ENCODE measurements at regions not wholly inside any gene's neighbourhood (a gene's known extent, or its start where the extent isn't known, plus 50 kb on each side); places are given as distances from the start of the nearest gene placed in this dataset.
"Not testable (repeated sequence)": the region's sequence is repeated elsewhere in the genome, so short reads cannot be mapped to it uniquely, and the experiment has no call there.

DNA sequence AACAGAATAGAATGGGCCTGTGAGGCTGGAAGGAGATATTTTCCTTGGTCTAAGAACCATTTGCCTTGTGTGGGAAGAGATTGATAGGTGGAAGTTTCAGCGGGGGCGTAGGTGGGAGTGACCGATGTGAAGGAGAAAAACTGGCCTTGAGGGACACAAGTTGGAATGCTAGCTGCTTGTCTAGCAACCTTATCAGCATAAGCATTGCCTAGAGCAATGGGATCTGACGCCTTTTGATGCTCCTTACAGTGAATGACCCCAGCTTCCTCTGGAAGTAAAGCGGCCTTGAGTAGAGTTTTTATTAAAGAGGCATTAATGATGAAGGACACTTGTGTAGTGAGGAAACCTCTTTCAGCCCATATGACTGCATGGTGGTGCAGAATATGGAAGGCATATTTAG is 843.8 kb upstream of the ANO3 start:
- FAIRE-seq; DNase-seq (ENCODE audit: low spot score): not testable (repeated sequence)

DNA sequence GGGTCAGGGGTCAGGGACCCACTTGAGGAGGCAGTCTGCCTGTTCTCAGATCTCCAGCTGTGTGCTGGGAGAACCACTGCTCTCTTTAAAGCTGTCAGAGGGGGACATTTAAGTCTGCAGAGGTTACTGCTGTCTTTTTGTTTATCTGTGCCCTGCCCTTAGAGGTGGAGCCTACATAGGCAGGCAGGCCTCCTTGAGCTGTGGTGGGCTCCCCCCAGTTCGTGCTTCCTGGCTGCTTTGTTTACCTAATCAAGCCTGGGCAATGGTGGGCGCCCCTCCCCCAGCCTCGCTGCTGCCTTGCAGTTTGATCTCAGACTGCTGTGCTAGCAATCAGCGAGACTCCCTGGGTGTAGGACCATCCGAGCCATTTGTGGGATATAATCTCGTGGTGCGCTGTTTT is 830.5 kb upstream of the ANO3 start:
- FAIRE-seq; DNase-seq (ENCODE audit: low spot score): not testable (repeated sequence)

DNA sequence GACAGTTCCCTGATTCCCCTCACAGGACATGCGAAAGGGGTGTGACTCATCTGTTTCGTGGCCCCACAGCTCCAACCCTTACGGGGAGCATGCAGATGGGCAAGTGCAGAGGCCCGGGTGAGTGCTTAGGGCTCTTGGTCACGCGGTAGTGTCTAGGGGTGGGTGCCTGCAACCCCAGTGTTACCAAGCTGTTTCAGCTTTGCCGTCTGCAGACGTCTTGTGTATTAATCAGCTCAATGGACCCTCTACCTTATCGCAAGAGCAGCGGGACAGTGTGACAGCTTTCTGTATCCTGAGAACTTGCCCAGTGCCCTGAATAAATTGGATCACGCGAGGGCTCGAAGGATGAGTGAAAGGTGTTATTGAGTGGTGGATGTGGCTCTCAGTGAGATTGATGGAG is 816.4 kb upstream of the ANO3 start:
- FAIRE-seq (no peak), DNase-seq (ENCODE audit: low spot score) (no peak)

DNA sequence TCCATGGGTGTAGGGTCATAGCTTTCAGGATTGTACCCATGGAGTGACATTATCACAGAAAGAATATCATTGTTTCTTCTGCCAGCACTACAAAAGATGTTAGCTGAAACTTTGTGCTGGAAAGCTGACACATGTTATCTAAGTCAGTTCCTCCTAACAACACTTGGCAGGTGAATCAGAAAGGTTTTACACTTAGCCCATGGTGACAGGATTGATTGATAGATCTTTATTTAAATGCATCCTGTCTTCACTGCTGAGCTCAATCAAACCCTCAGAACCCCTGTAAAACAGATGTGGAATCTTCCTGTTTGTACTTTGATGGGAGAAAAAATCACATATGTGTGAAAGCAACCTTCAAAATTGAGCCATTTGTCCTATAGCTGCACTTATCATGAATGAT is 811.5 kb upstream of the ANO3 start:
- no peak for DNase-seq (ENCODE audit: low spot score)

DNA sequence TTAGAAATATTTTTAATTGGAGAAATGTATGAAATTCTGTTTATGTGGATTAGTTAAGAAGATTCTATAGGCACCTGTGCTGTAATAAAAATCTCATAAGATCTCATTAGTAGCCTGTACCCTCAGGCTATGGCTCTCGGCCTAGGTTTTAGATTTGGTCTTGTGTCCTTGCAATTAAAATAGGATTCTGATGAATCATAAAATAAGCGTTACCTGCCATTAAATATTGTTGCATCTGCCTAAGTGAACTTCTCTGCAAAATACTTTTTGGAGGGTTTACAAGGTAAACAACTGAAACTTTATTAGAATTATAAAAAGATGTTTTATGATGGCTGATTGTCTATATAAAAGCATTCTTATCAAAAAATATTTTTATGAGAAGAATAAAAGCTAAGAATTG is 804.1 kb upstream of the ANO3 start:
- DNase-seq (ENCODE audit: low spot score) (no peak), FAIRE-seq (no peak)

More for the DNA sequence above, 811.5 kb upstream of the ANO3 start:
- no peak for FAIRE-seq

DNA sequence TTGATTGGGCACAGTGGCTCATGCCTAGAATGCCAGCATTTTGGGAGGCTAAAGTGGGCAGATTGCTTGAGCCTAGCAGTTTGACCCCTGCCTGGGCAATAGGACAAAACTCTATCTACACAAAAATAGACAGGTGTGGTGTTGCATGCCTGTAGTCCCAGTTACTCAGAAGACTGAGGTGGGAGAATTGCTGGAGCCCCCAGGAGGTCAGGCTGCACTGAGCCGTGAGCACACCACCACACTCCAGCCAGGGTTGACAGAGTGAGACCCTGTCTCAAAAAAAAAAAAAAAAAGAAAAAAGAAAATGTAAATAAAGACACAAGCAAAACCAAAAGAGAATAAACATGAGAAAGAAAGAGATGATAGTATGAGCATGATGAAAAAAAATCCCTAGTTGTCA is 802.4 kb upstream of the ANO3 start:
- no peak for DNase-seq (ENCODE audit: low spot score)
- no peak for FAIRE-seq

DNA sequence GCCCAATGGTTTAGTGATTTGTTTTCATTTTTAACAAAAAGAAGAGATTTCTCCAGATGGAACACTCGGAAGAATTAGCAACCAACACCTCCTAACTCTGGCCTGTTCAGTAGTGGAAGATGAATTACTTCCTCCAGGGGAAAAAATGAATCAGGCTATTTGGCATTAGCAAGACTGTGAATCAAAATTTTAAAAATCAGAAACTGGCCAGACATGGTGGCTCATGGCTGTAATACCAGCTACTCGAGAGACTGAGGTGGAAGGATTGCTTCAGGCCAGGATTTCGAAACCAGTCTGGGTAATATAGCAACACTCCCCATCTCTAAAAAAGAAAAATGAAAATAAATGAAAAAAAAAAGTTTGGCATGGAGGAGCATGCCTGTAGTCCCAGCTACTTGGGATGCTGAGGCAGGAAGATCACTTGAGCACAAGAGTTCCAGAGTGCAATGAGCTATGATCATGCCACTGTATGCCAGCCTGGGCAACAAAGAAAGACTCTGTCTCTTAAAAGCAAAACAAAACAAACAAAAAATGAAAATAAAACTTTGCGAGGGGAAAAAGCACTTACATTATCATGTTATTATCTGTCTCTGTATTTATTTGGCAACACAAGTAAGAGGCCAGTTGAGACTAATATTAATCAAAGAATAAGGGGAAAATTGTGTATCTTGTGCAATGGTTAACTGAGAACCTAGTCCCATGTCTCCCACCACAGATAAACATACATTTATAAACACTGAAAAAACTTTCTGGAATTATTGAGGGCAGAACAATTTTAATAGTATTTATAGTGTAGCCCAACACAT is 796.3 kb upstream of the ANO3 start:
- no peak for FAIRE-seq
- DNase-seq (ENCODE audit: low spot score) = no peak

DNA sequence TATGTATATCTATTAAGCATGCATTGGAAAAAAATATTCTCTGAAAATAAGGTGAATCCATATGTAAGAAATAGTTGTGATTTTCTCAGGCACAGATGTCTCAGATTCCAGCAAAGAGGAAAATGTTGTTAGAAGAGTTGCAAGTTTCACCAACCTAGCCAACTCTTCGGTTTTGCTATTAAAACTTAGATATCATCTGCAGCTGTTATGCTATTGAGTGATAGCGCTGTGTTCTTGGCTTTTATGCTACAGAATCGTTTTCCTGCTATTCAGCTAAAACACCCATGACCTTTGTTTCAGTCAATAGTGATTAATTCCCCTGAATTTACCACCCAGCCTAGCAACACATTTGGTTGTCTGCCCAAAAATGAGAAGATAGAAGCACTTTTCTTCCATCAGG is 795.6 kb upstream of the ANO3 start:
- FAIRE-seq (no peak), DNase-seq (ENCODE audit: low spot score) (no peak)

DNA sequence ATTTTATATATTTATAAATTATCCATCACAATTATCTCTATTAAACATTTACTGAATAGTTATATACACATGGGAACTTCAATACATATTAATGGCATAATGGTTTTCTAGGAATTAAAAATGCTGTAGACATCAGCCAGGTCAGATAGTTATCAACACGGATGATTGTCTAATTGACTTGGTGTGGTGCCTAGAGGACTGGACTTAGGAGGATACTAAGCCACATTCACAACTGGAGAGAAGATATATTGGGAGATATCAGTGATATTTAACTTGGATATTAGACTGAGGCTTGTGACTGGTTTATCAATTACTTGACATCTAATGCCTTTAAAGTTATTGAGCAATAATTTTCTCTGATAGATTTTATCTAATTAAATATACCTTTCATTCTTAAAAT is 794.5 kb upstream of the ANO3 start:
- DNase-seq (ENCODE audit: low spot score) (no peak), FAIRE-seq (no peak)

DNA sequence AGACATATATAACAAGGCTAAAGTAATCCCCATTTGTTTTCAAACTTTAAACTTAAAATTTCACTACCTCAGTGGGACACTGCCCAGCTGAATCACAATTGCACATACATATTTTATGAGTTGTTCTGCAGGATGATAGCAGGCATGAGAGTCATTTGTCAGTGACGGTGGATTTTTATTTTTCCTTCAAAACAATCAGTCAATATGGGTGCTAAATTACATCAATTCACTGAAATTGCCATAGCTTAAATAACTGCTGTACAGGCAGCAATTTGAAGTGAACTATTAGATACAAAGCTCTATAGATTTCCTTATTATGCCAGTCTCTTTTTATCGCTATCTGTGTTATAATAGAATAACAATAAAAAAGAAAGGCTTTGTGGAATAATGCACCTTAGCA is 784.6 kb upstream of the ANO3 start:
- DNase-seq (ENCODE audit: low spot score) (no peak), FAIRE-seq (no peak)

DNA sequence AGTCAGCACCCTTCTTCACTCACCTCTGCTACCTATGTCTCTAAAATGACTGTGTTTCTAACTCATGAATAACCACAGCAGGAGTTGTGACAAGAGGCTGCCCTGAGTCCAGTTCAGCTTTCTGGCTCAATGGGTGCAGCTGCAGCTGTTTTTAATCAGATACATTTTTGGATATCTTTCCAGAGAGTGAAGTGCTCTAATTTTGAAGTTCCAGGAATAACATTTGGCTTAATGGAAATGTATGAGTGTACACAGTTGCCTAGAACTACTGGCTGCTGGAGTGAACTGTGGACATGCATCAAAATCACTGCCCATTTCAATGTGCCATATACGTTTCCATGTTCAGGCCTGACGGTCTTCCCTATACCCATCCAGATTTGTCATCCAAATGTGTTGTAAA is 769.5 kb upstream of the ANO3 start:
- FAIRE-seq = no peak
- DNase-seq (ENCODE audit: low spot score) = no peak

DNA sequence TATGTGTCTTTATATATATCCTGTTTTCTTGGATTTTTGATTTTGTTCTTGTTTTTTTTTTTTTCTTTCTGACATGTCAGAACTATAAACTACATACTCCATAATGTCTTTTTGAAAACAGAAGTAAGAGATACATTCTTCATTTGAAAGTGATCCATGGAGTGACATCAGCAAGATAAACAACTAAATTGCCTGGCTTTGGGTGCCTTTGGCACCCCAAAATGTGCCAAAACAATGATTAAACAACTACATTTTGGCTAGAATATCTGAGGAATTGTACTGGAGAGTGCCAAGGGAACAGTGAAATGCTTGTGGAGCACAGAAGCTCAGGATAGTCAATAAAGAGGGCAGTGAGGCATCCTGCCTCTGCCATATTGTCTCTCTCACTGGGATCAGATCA is 766.1 kb upstream of the ANO3 start:
- FAIRE-seq (no peak), DNase-seq (ENCODE audit: low spot score) (no peak)

DNA sequence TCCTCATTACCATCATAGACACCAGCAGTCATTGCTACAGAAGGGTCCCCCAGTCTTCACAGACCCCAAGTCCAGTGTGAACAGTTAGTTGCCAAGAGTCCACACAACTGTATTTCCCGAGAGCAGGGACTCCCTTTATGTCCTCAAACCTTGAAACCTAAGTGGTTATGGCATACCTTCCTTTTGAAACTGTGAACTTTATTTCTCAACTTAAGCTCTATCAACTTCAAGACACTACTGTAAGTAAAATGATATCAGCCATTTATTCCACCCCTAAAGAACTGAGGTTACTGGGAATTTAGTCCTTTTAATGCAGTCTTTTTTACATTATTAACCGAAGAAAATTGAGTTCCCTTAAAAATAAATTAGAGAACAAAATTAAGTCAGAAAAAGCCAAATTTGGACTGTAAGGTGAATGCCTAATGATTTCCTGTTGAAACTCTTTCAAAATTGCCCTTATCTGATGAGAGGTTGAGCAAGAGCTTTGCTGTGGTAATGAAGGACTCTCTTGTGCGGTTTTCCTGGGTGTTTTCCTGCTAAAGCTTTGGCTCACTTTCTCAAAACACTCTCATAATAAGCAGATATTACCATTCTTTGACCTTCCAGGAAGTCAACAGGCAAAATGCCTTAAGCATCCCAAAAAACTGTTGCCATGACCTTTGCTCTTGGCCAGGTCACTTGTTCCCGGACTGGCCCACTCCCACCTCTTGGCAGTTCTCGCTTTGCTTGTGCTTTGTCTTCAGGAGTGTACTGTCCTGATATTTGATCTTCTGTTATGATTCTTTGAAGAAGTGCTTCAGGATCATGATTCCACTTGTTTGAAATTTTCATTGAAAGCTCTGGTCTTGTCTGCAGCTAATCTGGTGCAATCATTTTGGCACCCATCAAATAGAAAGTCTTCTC is 765.4 kb upstream of the ANO3 start:
- FAIRE-seq (no peak), DNase-seq (ENCODE audit: low spot score) (no peak)

DNA sequence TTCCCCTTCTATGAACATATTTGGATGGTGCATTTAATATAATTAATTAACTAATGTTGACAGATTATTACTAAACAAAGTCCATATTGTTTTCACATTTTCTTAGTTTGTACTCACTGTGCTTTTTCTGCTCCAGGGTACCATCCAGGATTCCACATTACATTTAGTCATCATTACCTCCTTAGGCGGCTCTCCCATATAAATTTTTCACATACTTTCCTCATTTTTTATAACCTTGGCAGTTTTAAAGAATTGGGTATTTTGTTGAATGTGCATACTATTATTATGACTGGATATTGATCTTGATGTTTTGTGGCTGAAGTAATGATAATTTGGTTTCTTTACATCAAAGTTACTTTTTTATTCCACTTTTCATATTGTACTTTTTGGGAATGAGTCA is 755.6 kb upstream of the ANO3 start:
- DNase-seq (ENCODE audit: low spot score) (no peak), FAIRE-seq (no peak)

DNA sequence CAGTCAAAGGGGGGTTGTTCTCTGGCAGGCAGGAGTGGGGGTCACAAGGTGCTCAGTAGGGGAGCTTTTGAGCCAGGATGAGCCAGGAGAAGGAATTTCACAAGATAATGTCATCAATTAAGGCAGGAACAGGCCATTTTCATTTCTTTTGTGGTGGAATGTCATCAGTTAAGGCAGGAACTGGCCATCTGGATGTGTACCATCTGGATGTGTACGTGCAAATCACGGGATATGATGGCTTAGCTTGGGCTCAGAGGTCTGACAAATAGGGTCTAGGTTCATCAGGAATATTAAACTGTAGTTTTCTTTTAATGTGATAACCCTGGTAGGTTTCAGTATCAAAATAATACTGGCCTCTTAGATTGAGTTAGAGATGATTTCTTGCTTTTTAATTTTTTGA is 752.4 kb upstream of the ANO3 start:
- not testable (repeated sequence) for DNase-seq (ENCODE audit: low spot score); FAIRE-seq

DNA sequence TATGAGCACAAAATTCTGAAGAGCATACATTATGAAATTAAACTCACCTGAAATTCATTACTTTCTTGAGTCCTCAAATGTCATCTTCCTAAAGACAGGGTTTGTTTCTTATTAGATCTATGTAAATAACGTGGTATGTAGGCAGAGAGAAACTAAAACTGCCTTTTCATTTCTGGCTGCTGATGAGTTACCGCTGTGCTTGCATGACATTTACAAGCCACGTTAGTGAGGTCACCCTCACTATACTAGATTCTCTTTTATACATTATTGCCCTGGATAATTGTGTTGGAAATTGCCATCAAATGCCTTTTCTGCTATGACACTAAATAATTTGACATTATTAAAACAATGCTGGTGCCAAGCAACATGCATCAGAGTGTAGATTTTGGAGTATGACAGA is 748.3 kb upstream of the ANO3 start:
- FAIRE-seq (no peak), DNase-seq (ENCODE audit: low spot score) (no peak)

DNA sequence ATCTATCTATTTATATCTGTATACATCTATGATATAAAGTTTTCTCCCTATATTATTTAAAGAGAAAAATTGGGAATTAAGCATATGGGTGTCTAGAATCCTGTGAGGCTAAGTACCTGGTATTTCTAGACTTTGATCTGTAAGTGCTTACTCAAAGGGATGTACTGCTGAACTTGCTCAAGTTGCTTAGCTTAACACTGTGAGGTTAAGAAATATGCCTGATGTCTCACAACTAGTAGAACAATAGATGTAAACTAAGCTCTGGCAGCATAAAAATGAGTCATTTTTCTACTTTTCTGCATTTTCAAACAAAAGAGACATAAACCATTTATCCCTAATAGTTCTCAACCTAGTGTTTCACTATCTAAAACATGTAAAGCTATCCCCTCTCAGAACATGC is 744.4 kb upstream of the ANO3 start:
- FAIRE-seq (no peak), DNase-seq (ENCODE audit: low spot score) (no peak)

DNA sequence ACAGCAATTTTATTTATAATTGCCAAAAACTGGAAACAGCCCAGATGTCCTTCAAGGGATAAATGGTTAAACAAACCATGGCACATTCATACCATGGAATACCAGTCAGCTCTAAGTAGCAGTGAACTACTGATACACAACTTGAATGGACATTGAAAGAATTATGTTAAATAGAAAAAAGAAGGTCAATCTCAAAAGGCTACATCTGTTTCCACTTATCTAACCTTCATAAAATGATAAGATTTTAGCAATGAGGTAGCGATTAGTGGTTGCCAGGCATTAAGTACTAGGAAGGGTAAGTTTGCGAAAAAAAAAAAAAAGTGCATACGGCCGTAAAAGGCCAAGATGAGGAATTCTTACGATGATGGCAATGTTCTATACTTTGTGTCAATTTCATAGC is 738.7 kb upstream of the ANO3 start:
- DNase-seq (ENCODE audit: low spot score) (no peak), FAIRE-seq (no peak)

DNA sequence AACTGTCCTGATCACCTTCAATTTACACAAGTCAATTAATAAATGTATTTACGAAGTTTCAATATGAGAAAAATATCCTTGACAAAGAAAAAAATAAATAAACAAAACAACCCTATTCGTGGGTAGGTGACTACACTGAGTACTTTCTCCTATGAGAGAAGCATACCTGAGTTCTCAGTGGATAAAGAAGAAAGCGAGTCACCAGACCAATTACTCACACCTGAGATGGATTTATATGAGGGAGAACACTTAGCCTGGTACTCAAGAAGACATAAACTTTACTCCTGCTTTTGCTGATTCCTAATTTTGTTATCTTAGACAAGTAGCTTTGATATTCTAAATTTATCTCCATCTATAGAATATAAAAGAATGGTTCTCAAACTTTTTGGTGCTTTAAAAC is 735.2 kb upstream of the ANO3 start:
- DNase-seq (ENCODE audit: low spot score) (no peak), FAIRE-seq (no peak)

DNA sequence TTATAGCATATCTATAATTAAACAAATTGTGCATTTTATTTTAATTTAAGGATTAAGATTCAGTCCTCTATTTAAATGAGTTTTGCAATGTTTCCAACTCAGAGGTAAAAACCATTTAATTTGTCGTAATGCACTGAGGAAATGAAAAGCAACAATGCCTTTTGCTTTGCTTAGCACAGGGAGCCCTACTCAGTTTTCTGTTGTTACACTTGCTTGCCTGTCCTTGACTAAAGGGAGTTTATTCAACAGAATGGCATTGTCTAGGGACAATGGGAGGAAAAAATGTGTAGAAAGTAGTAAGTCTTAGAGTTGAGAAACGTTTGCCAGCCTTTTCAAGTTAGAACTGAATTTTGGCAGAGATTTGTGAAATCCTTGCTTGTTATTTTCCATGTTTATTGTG is 734.2 kb upstream of the ANO3 start:
- FAIRE-seq (no peak), DNase-seq (ENCODE audit: low spot score) (no peak)

DNA sequence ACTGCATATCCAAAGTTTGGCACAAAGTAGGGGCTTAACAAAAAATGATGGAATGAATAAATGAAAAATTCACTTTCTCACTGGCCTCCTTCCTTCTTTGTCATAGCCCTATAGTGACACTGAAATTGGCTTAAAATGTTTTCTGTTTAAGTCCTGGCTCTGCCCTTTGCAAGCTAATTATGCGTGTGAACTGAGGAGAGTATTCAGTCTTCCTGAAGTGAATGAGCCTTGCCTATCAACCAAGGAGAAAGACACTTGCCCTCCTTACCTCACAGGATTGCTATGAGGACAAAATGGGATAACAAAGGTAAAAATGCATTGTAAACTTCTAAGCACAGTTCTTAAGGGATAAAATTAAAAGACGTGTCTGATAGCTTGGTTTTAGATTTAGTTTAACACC is 729.8 kb upstream of the ANO3 start:
- FAIRE-seq = no peak

DNA sequence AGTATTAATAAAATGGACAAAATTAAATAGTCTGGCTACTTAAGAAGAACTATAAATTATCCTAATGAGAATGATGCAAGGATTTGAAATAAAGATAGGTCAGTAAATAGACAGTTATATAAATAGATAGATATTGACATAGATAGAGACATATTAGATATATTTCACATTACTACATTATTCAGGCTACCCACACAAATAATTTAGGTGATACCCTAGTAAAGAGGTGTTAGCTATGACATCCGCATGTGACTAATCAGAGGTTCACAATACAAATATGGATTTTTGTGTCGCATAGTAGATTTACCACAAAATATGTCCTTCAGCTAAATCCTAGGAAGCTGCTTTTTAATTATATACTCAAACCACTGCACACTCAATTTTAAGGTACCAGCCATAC is 729.0 kb upstream of the ANO3 start:
- no peak for FAIRE-seq
- DNase-seq (ENCODE audit: low spot score) = no peak

More for the DNA sequence above, 729.8 kb upstream of the ANO3 start:
- DNase-seq (ENCODE audit: low spot score) = no peak

DNA sequence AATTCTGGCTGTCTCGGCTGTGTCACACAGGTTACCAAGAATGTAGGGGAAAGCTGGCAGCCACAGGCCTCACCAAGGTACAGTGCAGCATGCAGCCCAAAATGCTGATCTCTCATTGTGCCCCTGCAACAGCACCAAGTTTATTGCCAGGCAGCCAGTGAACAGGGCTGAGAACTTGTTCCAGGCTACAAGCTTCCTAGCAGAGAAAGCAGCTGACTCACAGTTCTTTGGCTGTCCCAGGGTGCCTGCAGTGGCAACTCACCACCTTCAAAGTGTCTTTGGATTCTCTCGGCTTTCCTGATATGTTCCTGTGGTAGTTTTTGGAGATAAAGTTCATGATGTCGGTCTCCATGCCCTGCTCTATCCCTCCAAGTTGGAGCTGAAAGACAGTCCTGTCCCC is 719.1 kb upstream of the ANO3 start:
- no peak for DNase-seq (ENCODE audit: low spot score)
- FAIRE-seq = no peak

Data from urothelium cell line (cell line).